ENCODE measurements at regions not wholly inside any gene's neighbourhood (a gene's known extent, or its start where the extent isn't known, plus 50 kb on each side); places are given as distances from the start of the nearest gene placed in this dataset.

DNA sequence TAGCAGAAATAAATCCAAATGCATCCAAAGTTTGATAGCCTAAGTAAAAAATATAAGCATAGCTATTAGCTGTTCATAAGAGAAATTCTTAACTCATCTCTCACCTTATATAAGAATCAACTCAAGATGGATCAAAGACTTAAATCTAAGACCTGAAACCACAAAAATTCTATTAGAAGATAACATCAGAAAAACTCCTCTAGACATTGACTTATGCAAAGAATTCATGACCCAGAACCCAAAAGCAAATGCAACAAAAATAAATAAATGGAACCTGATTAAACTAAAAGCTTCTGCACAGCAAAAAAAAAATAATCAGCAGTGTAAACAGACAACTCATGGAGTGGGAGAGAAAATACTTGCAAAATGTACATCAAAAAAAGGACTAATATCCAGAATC is 184.3 kb downstream of the TFAP2A start:
- intact Hi-C loops (cut with DNase I, micrococcal nuclease) = no loop called here

DNA sequence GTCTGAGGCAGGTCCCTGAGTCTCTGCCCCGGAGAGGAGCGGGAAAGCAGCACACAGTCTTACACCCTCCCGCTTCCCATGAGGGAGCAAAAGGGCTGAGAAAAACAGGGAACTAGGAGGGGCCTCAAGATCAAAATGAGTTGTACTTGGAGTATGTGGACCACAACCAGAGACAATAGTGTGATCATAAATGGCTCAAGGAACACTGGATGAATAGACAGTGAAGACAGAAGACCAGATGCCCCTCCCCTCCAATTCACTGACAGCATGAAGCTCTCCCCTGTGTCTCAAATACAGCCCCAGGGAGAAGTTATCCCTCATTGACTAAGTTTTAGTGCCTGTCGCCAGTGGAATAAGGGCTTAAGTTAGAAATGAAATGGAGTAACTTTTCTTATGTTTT is 191.0 kb downstream of the TFAP2A start:
- no peak overlapping the region for H3K4me3 ChIP-seq
- ATAC-seq (no peak), DNase-seq (no peak)
- H3K36me3 ChIP-seq (ENCODE audit: low read depth) = no peaks in the 10 kb centered on the region
- no peaks in the 10 kb centered on the region for H3K4me1 ChIP-seq (ENCODE audit: low read depth)
- intact Hi-C loops (cut with DNase I, micrococcal nuclease) = no loop called here
- H3K9me3 ChIP-seq = no peaks in the 10 kb centered on the region
- TF ChIP-seq, protein P1, sequence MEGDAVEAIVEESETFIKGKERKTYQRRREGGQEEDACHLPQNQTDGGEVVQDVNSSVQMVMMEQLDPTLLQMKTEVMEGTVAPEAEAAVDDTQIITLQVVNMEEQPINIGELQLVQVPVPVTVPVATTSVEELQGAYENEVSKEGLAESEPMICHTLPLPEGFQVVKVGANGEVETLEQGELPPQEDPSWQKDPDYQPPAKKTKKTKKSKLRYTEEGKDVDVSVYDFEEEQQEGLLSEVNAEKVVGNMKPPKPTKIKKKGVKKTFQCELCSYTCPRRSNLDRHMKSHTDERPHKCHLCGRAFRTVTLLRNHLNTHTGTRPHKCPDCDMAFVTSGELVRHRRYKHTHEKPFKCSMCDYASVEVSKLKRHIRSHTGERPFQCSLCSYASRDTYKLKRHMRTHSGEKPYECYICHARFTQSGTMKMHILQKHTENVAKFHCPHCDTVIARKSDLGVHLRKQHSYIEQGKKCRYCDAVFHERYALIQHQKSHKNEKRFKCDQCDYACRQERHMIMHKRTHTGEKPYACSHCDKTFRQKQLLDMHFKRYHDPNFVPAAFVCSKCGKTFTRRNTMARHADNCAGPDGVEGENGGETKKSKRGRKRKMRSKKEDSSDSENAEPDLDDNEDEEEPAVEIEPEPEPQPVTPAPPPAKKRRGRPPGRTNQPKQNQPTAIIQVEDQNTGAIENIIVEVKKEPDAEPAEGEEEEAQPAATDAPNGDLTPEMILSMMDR (IDR thresholded peaks at IDR 0.05) = no peak

More for the DNA sequence above, 184.3 kb downstream of the TFAP2A start:
- Histone ChIP-seq H3K36me3 (ENCODE audit: low read depth) (no peaks in the 10 kb centered on the region), H3K9me3 (no peaks in the 10 kb centered on the region), H3K4me3 (no peak overlapping the region), H3K4me1 (ENCODE audit: low read depth) (no peaks in the 10 kb centered on the region)
- TF ChIP-seq, protein P1 (IDR thresholded peaks at IDR 0.05) = no peak
- no peak for ATAC-seq
- DNase-seq = no peak

DNA sequence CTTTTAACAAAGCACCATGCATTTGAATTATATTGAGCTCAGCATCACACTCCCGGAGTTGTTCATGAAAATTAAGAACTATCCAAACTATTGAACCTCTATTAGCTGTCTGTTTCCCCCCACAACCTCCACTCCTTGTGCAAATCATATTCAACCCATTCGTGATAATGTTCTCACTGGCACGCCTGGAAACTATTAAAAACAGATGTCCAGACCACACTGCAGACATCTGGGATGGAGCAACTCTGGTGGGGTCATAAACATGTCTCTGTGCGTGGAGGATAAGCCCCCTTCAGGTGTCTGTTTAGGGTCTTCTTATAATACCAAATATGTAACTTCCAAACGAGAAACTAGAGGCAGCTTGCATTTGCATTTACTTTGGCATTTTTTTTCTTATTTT is 193.7 kb downstream of the TFAP2A start:
- TF ChIP-seq, protein P1 (IDR thresholded peaks at IDR 0.05) = no peak
- Histone ChIP-seq H3K36me3 (ENCODE audit: low read depth) (no peaks in the 10 kb centered on the region), H3K9me3 (no peaks in the 10 kb centered on the region), H3K4me1 (ENCODE audit: low read depth) (no peaks in the 10 kb centered on the region), H3K4me3 (no peak overlapping the region)
- intact Hi-C loops (cut with DNase I, micrococcal nuclease) = no loop called here
- DNase-seq = no peak
- no peak for ATAC-seq

DNA sequence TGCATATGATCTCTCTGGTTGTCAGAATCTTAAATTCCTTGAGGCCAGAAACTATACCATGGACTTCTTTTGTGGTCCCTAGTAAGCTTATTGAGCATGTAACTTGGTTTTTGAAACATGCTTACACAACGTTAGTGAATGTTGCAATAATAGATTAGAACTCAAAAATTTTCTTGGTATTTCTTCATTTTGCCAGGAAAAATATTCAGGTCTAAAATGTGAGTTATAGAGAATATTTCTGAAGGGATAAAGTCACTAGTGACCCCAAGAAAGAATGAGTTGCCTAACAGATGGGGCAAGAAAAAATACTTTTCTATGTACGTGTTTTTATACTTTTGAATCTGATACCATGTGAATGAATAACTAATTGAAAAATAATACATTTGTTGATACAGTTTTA is 195.4 kb downstream of the TFAP2A start:
- ATAC-seq (no peak), DNase-seq (no peak)
- TF ChIP-seq, protein P1 (IDR thresholded peaks at IDR 0.05) = no peak
- H3K4me3 ChIP-seq = no peak overlapping the region
- intact Hi-C loops (cut with DNase I, micrococcal nuclease) = no loop called here
- H3K4me1 ChIP-seq (ENCODE audit: low read depth) = no peaks in the 10 kb centered on the region
- H3K9me3 ChIP-seq = no peaks in the 10 kb centered on the region
- H3K36me3 ChIP-seq (ENCODE audit: low read depth) = no peaks in the 10 kb centered on the region

DNA sequence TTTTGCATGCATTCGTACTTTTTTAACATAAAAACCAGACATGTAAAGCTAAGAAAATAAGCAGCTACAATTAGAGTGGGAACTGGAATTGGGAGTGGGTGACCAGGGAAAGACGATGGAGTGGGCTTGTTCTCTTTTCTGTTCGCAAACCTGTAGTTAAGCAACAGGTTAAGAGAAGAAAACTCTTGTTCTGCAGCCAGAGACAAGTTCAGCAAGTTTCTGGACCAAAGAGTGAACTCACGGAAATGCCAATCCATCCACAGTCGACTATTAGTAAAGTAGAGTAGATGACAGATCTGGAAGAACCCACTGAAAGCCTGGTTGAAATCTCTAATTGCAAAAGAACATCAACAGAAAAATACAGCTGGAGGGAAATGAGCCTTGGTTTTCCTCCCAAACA is 197.8 kb downstream of the TFAP2A start:
- no peak for ATAC-seq
- intact Hi-C loops (cut with DNase I, micrococcal nuclease) = no loop called here
- TF ChIP-seq, protein P1 (IDR thresholded peaks at IDR 0.05) = no peak
- no peaks in the 10 kb centered on the region for H3K4me1 ChIP-seq (ENCODE audit: low read depth)
- DNase-seq = no peak
- no peaks in the 10 kb centered on the region for H3K36me3 ChIP-seq (ENCODE audit: low read depth)
- no peak overlapping the region for H3K4me3 ChIP-seq
- no peaks in the 10 kb centered on the region for H3K9me3 ChIP-seq
